Central memory CD8-positive, alpha-beta T cell (primary cell): ENCODE measurements at regions not wholly inside any gene's neighbourhood (a gene's known extent, or its start where the extent isn't known, plus 50 kb on each side); places are given as distances from the start of the nearest gene placed in this dataset.

Experiments
- ATAC-seq: fragments of 150-1000 bp; cut with Tn5 transposase; replicated peaks from 2 replicates; pipeline ENCODE4 v1.10.0; 2022; ENCODE audit warnings: mild to moderate bottlenecking, moderate FRiP score, moderate number of reproducible peaks; ENCODE audit not compliant: poor library complexity, severe bottlenecking; ENCODE audit errors: extremely low read depth
- DNase-seq, 2 donors: peaks; one replicate each; pipeline ENCODE4 v3.0.0; 2021; ENCODE audit warnings: low spot score in 2 of 2
- H3K27ac Mint-ChIP-seq: one replicate; pipeline ENCODE4 v1.8.0; 2022; ENCODE audit warnings: low read depth, mild to moderate bottlenecking, moderate library complexity, mixed read lengths
- H3K27me3 Mint-ChIP-seq: one replicate; pipeline ENCODE4 v1.8.0; 2022; ENCODE audit warnings: mixed read lengths
- H3K36me3 Mint-ChIP-seq: one replicate; pipeline ENCODE4 v1.8.0; 2022; ENCODE audit warnings: mild to moderate bottlenecking, moderate library complexity, mixed read lengths; ENCODE audit not compliant: insufficient read depth
- H3K4me1 Mint-ChIP-seq: one replicate; pipeline ENCODE4 v1.8.0; 2022; ENCODE audit warnings: mixed read lengths
- H3K4me3 Mint-ChIP-seq: one replicate; pipeline ENCODE4 v1.8.0; 2022; ENCODE audit warnings: mild to moderate bottlenecking, moderate library complexity, mixed read lengths
- H3K9me3 Mint-ChIP-seq: one replicate; pipeline ENCODE4 v1.8.0; 2022; ENCODE audit warnings: mixed read lengths

- DNase-seq, result no peak
- no peaks in the 10 kb centered on the region for H3K27me3 Mint-ChIP-seq
- no peak overlapping the region for H3K4me3 Mint-ChIP-seq
- no peak for ATAC-seq
- H3K36me3 Mint-ChIP-seq, result no peaks in the 10 kb centered on the region
- H3K9me3 Mint-ChIP-seq, result peaks cover 10% of the 10 kb centered on the region
- H3K27ac Mint-ChIP-seq, result no peak overlapping the region
- H3K4me1 Mint-ChIP-seq, result no peaks in the 10 kb centered on the region
Measured at GRCh38 chr5:12854386-12854785, 950.1 kb upstream of the CTNND2 start.

GRCh38 chr5:12851761-12852160 lies 947.5 kb upstream of the CTNND2 start:
- Mint-ChIP-seq H3K4me1 (no peaks in the 10 kb centered on the region), H3K9me3 (no peaks in the 10 kb centered on the region), H3K4me3 (no peak overlapping the region), H3K27me3 (no peaks in the 10 kb centered on the region), H3K36me3 (no peaks in the 10 kb centered on the region), H3K27ac (no peak overlapping the region)
- no peak for DNase-seq
- ATAC-seq, result no peak

GRCh38 chr5:12848709-12849108 lies 944.5 kb upstream of the CTNND2 start:
- no peak overlapping the region for H3K4me3 Mint-ChIP-seq
- H3K27me3 Mint-ChIP-seq, result no peaks in the 10 kb centered on the region
- peaks cover 8% of the 10 kb centered on the region for H3K4me1 Mint-ChIP-seq
- DNase-seq (no peak), ATAC-seq (no peak)
- no peaks in the 10 kb centered on the region for H3K9me3 Mint-ChIP-seq
- H3K36me3 Mint-ChIP-seq, result no peaks in the 10 kb centered on the region
- H3K27ac Mint-ChIP-seq, result no peak overlapping the region

- ATAC-seq, result no peak
- Mint-ChIP-seq H3K4me3 (no peak overlapping the region), H3K36me3 (no peaks in the 10 kb centered on the region), H3K9me3 (no peaks in the 10 kb centered on the region), H3K4me1 (peaks cover 8% of the 10 kb centered on the region), H3K27ac (peak overlapping the region; percentile 26), H3K27me3 (no peaks in the 10 kb centered on the region)
- no peak for DNase-seq
Measured at GRCh38 chr5:12845549-12846159, 941.4 kb upstream of the CTNND2 start.

- no peak for DNase-seq
- Mint-ChIP-seq H3K4me3 (no peak overlapping the region), H3K27ac (no peak overlapping the region), H3K27me3 (no peaks in the 10 kb centered on the region), H3K9me3 (peaks cover 5% of the 10 kb centered on the region), H3K4me1 (peaks cover 1% of the 10 kb centered on the region), H3K36me3 (no peaks in the 10 kb centered on the region)
- no peak for ATAC-seq
Measured at GRCh38 chr5:12840972-12841371, 936.7 kb upstream of the CTNND2 start.

GRCh38 chr5:12837592-12837991 lies 933.3 kb upstream of the CTNND2 start:
- no peak for ATAC-seq
- no peak for DNase-seq
- Mint-ChIP-seq H3K9me3 (peaks cover 7% of the 10 kb centered on the region), H3K4me1 (no peaks in the 10 kb centered on the region), H3K27ac (no peak overlapping the region), H3K36me3 (no peaks in the 10 kb centered on the region), H3K27me3 (no peaks in the 10 kb centered on the region), H3K4me3 (no peak overlapping the region)

- Mint-ChIP-seq H3K4me3 (no peak overlapping the region), H3K9me3 (peaks cover 20% of the 10 kb centered on the region)
- ATAC-seq, result no peak
Measured at GRCh38 chr5:12825163-12825562, 920.9 kb upstream of the CTNND2 start.

GRCh38 chr5:12805165-12805698 lies 901.0 kb upstream of the CTNND2 start:
- Mint-ChIP-seq H3K4me1 (no peaks in the 10 kb centered on the region), H3K27ac (no peak overlapping the region), H3K4me3 (no peak overlapping the region), H3K27me3 (no peaks in the 10 kb centered on the region), H3K9me3 (peaks cover 5% of the 10 kb centered on the region), H3K36me3 (no peaks in the 10 kb centered on the region)
- no peak for ATAC-seq
- no peak for DNase-seq

More at GRCh38 chr5:12825163-12825562, 920.9 kb upstream of the CTNND2 start:
- Mint-ChIP-seq H3K27me3 (no peaks in the 10 kb centered on the region), H3K36me3 (no peaks in the 10 kb centered on the region), H3K4me1 (no peaks in the 10 kb centered on the region), H3K27ac (no peak overlapping the region)
- DNase-seq, result no peak

GRCh38 chr5:12799165-12799564 lies 894.9 kb upstream of the CTNND2 start:
- no peak overlapping the region for H3K4me3 Mint-ChIP-seq
- no peak overlapping the region for H3K27ac Mint-ChIP-seq
- H3K4me1 Mint-ChIP-seq, result no peaks in the 10 kb centered on the region
- DNase-seq (no peak), ATAC-seq (no peak)
- H3K27me3 Mint-ChIP-seq, result no peaks in the 10 kb centered on the region
- peaks cover 2% of the 10 kb centered on the region for H3K9me3 Mint-ChIP-seq
- H3K36me3 Mint-ChIP-seq, result no peaks in the 10 kb centered on the region

- H3K27me3 Mint-ChIP-seq, result no peaks in the 10 kb centered on the region
- H3K4me1 Mint-ChIP-seq, result no peaks in the 10 kb centered on the region
- no peak overlapping the region for H3K27ac Mint-ChIP-seq
- H3K36me3 Mint-ChIP-seq, result no peaks in the 10 kb centered on the region
- H3K4me3 Mint-ChIP-seq, result no peak overlapping the region
- H3K9me3 Mint-ChIP-seq, result peaks cover 8% of the 10 kb centered on the region
- DNase-seq (no peak), ATAC-seq (no peak)
Measured at GRCh38 chr5:12795333-12795663, 891.1 kb upstream of the CTNND2 start.

GRCh38 chr5:12794476-12795332 lies 890.5 kb upstream of the CTNND2 start:
- Mint-ChIP-seq H3K27me3 (no peaks in the 10 kb centered on the region), H3K9me3 (peaks cover 8% of the 10 kb centered on the region), H3K4me3 (no peak overlapping the region), H3K36me3 (no peaks in the 10 kb centered on the region), H3K4me1 (no peaks in the 10 kb centered on the region), H3K27ac (no peak overlapping the region)
- DNase-seq (no peak), ATAC-seq (no peak)

GRCh38 chr5:12793373-12793772 lies 889.1 kb upstream of the CTNND2 start:
- Mint-ChIP-seq H3K27me3 (no peaks in the 10 kb centered on the region), H3K9me3 (peaks cover 8% of the 10 kb centered on the region), H3K27ac (no peak overlapping the region), H3K36me3 (no peaks in the 10 kb centered on the region), H3K4me3 (no peak overlapping the region), H3K4me1 (no peaks in the 10 kb centered on the region)
- DNase-seq, result no peak
- no peak for ATAC-seq

GRCh38 chr5:12780536-12780935 lies 876.3 kb upstream of the CTNND2 start:
- Mint-ChIP-seq H3K4me3 (no peak overlapping the region), H3K9me3 (peaks cover 5% of the 10 kb centered on the region), H3K36me3 (no peaks in the 10 kb centered on the region), H3K27ac (no peak overlapping the region), H3K4me1 (no peaks in the 10 kb centered on the region), H3K27me3 (no peaks in the 10 kb centered on the region)
- ATAC-seq, result no peak
- no peak for DNase-seq
